ENCODE measurements at regions not wholly inside any gene's neighbourhood (a gene's known extent, or its start where the extent isn't known, plus 50 kb on each side); places are given as distances from the start of the nearest gene placed in this dataset.

- TF ChIP-seq ARNTL (CRISPR knock-in tag; IDR thresholded peaks at IDR 0.05; ENCODE audit: borderline replicate concordance, low read depth) (no peak), ZNF8 (CRISPR knock-in tag; IDR thresholded peaks at IDR 0.05) (no peak), TOX (CRISPR knock-in tag; IDR thresholded peaks at IDR 0.05; ENCODE audit: borderline replicate concordance) (no peak), CSRNP3 (CRISPR knock-in tag; IDR thresholded peaks at IDR 0.05) (no peak), ZFP3 (CRISPR knock-in tag; IDR thresholded peaks at IDR 0.05) (no peak), TSHZ2 (CRISPR knock-in tag; IDR thresholded peaks at IDR 0.05) (no peak), OSR1 (CRISPR knock-in tag; IDR thresholded peaks at IDR 0.05) (no peak), RARB (CRISPR knock-in tag; IDR thresholded peaks at IDR 0.05) (no peak)
Measured at GRCh38 chr1:195761104-195761503, 847.1 kb downstream of the KCNT2 start.
